ENCODE measurements at regions not wholly inside any gene's neighbourhood (a gene's known extent, or its start where the extent isn't known, plus 50 kb on each side); places are given as distances from the start of the nearest gene placed in this dataset.
"Not testable (repeated sequence)": the region's sequence is repeated elsewhere in the genome, so short reads cannot be mapped to it uniquely, and the experiment has no call there.

GRCh38 chr1:121042882-121043281 lies 141.3 kb downstream of the FAM72B start:
- H3K27ac Mint-ChIP-seq; H3K36me3 Mint-ChIP-seq; H3K4me3 Mint-ChIP-seq; H3K4me1 Mint-ChIP-seq; H3K9me3 Mint-ChIP-seq; DNase-seq (ENCODE audit: low spot score in 2 of 2, unreplicated experiment in 2 of 2); H3K27me3 Mint-ChIP-seq (ENCODE audit: low read depth): not testable (repeated sequence)

GRCh38 chr1:121048293-121048752 lies 135.8 kb downstream of the FAM72B start:
- DNase-seq (ENCODE audit: low spot score in 2 of 2, unreplicated experiment in 2 of 2); H3K9me3 Mint-ChIP-seq; H3K4me1 Mint-ChIP-seq; H3K4me3 Mint-ChIP-seq; H3K27ac Mint-ChIP-seq; H3K36me3 Mint-ChIP-seq: not testable (repeated sequence)
- peaks cover 29% of the 10 kb centered on the region for H3K27me3 Mint-ChIP-seq (ENCODE audit: low read depth)

GRCh38 chr1:121048769-121049443 lies 135.2 kb downstream of the FAM72B start:
- not testable (repeated sequence) for H3K9me3 Mint-ChIP-seq; H3K4me3 Mint-ChIP-seq; H3K4me1 Mint-ChIP-seq; DNase-seq (ENCODE audit: low spot score in 2 of 2, unreplicated experiment in 2 of 2); H3K27ac Mint-ChIP-seq; H3K36me3 Mint-ChIP-seq
- peaks cover 29% of the 10 kb centered on the region for H3K27me3 Mint-ChIP-seq (ENCODE audit: low read depth)

DNA sequence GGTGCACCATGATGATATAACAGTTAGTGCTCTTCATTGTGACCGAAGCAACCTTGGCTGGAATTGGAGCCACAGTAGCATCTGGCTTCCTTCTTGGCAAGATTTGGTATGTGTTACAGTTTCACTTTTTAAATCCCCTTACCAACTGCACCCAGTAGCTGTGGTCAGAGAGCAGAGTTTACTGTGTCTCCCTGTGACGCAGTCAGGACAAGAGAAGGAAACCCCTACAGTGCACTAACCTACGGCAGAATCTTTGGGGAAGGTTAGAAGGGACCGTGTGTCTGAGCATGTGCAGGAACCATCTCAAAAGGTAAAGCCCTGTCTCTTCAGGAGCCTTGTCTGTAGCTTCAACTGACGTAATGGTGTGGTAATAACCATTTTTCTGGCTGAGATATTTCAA lies 134.0 kb downstream of the FAM72B start:
- peaks cover 29% of the 10 kb centered on the region for H3K27me3 Mint-ChIP-seq (ENCODE audit: low read depth)
- H3K4me3 Mint-ChIP-seq; H3K9me3 Mint-ChIP-seq; H3K27ac Mint-ChIP-seq; DNase-seq (ENCODE audit: low spot score in 2 of 2, unreplicated experiment in 2 of 2); H3K36me3 Mint-ChIP-seq; H3K4me1 Mint-ChIP-seq: not testable (repeated sequence)

- not testable (repeated sequence) for H3K4me1 Mint-ChIP-seq; H3K36me3 Mint-ChIP-seq; DNase-seq (ENCODE audit: low spot score in 2 of 2, unreplicated experiment in 2 of 2); H3K9me3 Mint-ChIP-seq; H3K27ac Mint-ChIP-seq
- peak overlapping the region; percentile 30 for H3K4me3 Mint-ChIP-seq
- peaks cover 29% of the 10 kb centered on the region for H3K27me3 Mint-ChIP-seq (ENCODE audit: low read depth)
Observed at GRCh38 chr1:121051161-121051790, 132.9 kb downstream of the FAM72B start.

GRCh38 chr1:121052081-121052660 lies 132.0 kb downstream of the FAM72B start:
- DNase-seq (ENCODE audit: low spot score in 2 of 2, unreplicated experiment in 2 of 2); H3K27ac Mint-ChIP-seq; H3K36me3 Mint-ChIP-seq; H3K4me1 Mint-ChIP-seq; H3K9me3 Mint-ChIP-seq: not testable (repeated sequence)
- H3K4me3 Mint-ChIP-seq: peak overlapping the region; percentile 21
- H3K27me3 Mint-ChIP-seq (ENCODE audit: low read depth): peaks cover 29% of the 10 kb centered on the region

DNA sequence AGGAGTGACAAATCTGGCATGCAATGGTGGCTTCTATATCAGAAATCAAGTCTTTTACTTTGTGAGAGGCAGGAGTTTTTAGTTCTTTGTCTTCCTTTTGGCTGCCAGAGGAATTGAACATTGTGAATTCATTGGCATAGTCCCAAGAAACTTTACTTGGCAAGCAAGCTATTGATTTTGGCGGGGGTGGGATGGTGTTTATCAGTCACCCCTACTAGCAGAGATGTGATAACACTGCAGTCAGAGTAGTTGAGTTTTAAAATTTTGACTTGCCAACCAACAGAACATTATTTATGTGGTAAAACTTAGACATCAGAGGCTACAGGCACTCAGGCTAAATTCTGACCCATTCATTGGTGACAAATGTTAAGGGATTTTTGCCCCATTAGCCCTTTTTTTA lies 129.2 kb downstream of the FAM72B start:
- H3K27ac Mint-ChIP-seq; H3K36me3 Mint-ChIP-seq; H3K4me3 Mint-ChIP-seq; H3K4me1 Mint-ChIP-seq; DNase-seq (ENCODE audit: low spot score in 2 of 2, unreplicated experiment in 2 of 2); H3K9me3 Mint-ChIP-seq: not testable (repeated sequence)
- H3K27me3 Mint-ChIP-seq (ENCODE audit: low read depth): peaks cover 24% of the 10 kb centered on the region

DNA sequence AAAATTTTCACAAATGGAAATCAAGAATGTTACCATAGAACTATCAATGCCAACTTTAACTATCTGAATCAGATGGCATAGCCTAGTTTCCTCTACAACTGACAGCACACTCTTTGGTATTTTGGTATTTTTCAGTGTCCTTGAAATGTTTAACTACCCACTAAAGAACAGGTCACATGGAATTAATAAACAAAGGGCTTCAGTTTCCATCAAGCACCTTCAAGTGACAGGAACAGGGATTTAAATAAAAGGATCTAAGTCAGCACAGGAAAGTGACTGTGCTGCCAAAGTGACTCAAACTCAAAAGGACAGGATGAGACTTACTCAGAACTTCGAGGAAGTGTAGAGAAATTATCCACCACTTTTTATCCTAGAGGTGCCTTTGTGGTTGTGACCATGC lies 117.2 kb downstream of the FAM72B start:
- H3K36me3 Mint-ChIP-seq; H3K27ac Mint-ChIP-seq; H3K4me1 Mint-ChIP-seq; H3K27me3 Mint-ChIP-seq (ENCODE audit: low read depth); H3K9me3 Mint-ChIP-seq; DNase-seq (ENCODE audit: low spot score in 2 of 2, unreplicated experiment in 2 of 2); H3K4me3 Mint-ChIP-seq: not testable (repeated sequence)

DNA sequence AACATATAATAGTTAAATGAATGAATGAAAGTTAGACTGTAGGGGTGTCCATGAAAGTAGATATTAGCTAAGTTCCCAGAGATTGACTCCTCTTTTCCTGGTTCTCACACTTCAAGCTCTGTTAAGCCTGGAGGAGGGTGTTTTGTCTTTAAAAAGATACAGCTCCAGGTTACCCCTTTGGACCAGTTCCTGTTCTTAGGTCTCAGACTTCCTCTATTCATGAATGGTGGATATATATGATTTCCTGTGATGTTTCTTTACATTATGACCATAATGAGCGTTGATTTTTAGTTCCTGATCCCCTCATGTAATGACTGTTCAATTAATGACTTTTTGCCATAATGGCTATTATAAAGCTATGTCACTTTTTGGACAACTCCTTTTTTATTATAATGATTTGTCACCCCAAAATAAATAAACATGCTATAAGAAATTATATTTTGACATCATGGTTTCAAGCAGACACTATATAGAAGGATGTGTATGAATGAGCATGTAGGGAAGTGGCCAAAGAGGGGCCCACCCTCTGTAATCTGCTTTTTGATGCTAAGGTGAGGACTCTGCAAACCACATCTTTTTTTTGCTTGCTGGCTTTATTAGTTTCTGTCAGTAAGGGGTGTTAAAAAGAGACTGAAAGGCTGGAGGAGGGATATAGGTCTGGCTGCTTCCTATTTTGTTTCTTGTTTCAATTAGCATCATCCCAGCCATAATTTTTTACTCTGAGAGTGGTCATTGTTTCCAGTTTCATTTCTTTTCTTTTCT lies 115.2 kb downstream of the FAM72B start:
- not testable (repeated sequence) for H3K27ac Mint-ChIP-seq; H3K4me3 Mint-ChIP-seq; H3K4me1 Mint-ChIP-seq; H3K9me3 Mint-ChIP-seq; DNase-seq (ENCODE audit: low spot score in 2 of 2, unreplicated experiment in 2 of 2); H3K27me3 Mint-ChIP-seq (ENCODE audit: low read depth); H3K36me3 Mint-ChIP-seq

DNA sequence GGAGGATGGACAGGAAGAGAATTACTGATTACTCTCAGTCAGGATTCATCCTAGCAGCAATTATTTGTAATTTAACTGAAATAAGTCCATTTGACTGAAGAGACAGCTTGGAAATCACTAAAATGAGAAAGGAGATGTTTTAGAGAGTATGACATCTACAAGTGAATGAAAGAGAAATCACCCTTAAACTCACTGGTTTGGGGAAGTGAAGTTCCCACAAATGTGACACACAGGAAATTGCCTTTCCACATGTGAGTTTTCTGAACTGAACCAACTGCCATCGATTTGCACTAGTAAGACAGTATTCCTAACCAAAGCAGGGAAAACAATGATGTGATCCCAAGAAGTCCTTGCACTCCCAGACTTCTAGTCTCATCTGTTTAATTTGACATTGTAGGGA lies 110.3 kb downstream of the FAM72B start:
- H3K27ac Mint-ChIP-seq; H3K9me3 Mint-ChIP-seq; DNase-seq (ENCODE audit: low spot score in 2 of 2, unreplicated experiment in 2 of 2); H3K4me1 Mint-ChIP-seq; H3K27me3 Mint-ChIP-seq (ENCODE audit: low read depth); H3K4me3 Mint-ChIP-seq; H3K36me3 Mint-ChIP-seq: not testable (repeated sequence)

DNA sequence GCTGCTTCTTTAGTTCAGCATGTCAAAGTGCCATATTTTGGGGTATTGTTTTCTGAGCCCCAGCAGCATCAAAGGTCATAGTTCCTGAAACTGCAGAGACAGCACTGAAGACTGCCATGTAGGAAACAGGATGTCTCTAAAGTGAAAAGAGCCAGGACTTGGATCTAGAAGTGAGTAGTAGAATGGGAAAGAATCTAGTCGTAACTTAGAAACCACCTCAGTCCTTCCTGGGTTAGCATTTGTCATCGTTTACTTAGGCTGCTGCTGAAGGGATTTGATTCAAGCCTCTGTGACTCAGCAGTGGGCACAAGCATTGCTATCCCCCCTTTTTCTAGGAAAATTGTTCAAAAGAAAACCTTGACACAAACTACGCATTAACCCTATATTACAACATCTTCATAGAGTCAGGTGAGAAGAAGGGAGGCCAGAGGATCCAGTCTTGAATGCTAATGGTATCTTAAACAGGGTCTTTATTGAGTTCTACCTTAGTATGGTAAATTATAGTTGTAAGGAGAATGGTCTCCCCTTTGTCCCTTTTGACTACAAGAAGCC lies 108.8 kb downstream of the FAM72B start:
- H3K36me3 Mint-ChIP-seq; H3K4me3 Mint-ChIP-seq; H3K4me1 Mint-ChIP-seq; H3K9me3 Mint-ChIP-seq; DNase-seq (ENCODE audit: low spot score in 2 of 2, unreplicated experiment in 2 of 2); H3K27me3 Mint-ChIP-seq (ENCODE audit: low read depth); H3K27ac Mint-ChIP-seq: not testable (repeated sequence)

GRCh38 chr1:121076674-121077073 lies 107.5 kb downstream of the FAM72B start:
- H3K27ac Mint-ChIP-seq; H3K4me3 Mint-ChIP-seq; H3K9me3 Mint-ChIP-seq; H3K36me3 Mint-ChIP-seq; H3K27me3 Mint-ChIP-seq (ENCODE audit: low read depth); DNase-seq (ENCODE audit: low spot score in 2 of 2, unreplicated experiment in 2 of 2): not testable (repeated sequence)
- peaks cover 17% of the 10 kb centered on the region for H3K4me1 Mint-ChIP-seq

DNA sequence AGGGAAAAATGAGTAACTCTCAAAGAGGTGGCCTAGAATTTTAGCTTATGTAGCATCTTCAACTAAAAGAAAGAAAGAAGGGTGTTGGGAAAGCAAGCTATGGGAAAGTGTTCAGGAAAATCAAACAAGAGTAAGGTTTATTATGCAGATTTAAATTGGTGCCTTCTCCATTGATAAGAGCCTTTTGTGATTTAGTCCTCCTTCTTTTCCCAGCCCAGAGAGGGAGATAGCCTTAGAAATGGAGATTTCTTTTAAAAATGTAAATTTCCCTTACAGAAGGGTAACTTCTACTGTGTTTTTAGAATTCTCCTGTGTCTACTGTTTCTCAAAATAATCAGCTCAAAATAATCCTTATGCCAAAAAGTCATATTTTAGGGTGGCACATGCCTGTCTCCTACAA lies 104.5 kb downstream of the FAM72B start:
- H3K36me3 Mint-ChIP-seq; DNase-seq (ENCODE audit: low spot score in 2 of 2, unreplicated experiment in 2 of 2); H3K4me3 Mint-ChIP-seq; H3K9me3 Mint-ChIP-seq; H3K27me3 Mint-ChIP-seq (ENCODE audit: low read depth): not testable (repeated sequence)
- peak overlapping the region; percentile 36 for H3K27ac Mint-ChIP-seq
- peaks cover 20% of the 10 kb centered on the region for H3K4me1 Mint-ChIP-seq

Measured in mesothelial cell of epicardium (in vitro differentiated cells).